ENCODE measurements at regions not wholly inside any gene's neighbourhood (a gene's known extent, or its start where the extent isn't known, plus 50 kb on each side); places are given as distances from the start of the nearest gene placed in this dataset.

GRCh38 chr15:70220490-70221096, 122.9 kb upstream of the TLE3 start:
- no peak for DNase-seq (ENCODE audit: low spot score)

DNA sequence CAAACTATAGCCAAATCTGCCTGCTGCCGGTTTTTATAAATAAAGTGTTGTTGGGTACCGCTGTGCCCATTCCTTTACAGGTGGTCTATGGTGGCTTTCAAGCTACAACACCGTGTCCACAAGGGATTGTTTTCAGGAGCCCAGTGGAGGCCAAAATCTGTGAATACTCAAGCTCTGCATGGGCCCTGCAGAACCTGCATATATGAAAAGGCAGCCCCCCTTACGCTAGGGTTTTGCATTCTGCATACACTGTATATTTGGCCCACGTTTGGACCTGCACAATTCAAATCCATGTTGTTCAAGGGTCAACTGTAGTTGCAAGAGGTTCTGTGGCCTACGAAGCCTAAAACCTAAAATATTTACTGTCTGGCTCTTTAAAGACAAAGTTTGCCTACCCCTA, 122.2 kb upstream of the TLE3 start:
- DNase-seq (ENCODE audit: low spot score), result no peak

DNA sequence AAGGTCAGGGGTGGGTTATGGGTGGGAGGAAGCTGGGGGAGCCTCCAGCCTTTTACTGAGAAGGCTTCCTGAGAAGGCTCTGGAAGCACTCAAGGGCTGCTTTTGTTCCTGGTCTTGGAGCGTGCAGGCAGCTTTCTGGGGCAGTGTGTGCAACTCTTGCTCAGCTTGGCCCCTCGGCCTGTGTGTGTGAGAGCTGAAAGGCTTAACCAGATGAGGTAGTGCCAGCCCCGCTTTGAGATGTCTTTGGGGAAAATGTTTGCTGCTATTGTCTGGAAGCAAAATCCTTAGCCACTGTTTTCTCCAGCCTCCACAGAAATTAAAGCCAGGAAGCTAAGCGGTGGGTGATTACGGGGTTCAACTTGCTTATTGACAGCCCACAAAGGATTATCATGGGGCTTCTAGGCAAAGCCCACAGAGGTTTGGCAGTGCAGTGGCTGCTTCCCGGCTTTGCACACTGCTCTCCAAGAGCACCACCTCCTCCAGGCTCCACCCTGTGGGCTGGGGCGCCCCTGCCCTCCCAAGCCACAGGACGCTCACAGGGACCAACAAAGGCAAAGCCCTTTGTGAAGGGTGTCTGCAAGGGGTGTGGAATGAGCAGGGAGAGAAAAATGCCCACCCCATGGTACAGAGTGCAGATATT, 121.7 kb upstream of the TLE3 start:
- no peak for DNase-seq (ENCODE audit: low spot score)

DNA sequence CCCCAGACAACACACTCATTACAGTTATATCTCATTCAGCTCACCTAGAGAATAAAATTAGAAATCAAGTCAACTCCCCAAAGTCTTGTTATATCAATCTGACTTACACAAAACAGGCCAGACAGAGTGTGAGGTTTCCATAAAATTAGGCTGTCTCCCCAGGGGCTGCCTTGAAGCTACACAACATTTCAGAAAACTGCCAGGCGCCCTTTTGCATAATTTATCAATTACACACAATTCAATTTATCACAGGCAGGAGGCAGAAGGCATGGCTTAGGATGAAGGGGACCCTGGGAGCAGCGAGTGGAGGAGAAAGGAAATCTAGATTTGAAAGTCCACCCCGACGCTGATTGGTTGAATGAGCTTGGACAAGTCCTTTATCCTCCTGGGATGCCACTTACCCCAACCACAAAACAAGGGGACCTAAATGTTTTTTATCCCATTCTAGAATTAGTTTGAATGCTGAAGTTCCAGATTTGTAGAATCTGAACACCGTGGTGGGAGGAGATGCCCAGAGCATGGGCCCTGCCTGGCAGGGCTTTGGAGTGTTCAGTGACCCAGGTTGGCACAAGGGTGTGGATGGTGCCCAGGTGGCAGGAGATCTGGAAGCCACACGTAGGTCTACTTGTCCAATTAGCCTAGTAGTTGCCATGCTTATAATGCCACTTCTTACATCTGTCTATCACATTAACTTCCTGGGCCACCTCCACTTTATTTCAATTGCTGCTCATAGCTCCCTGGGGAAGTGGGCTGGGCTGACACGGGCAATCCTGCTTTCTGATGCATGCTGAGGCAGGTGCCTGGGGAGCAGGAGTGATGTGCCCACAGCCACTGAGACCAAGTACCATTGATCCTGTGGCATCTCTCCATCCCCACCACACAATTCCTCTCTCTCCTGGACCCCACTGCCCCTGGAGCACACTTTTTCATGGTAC, 119.8 kb upstream of the TLE3 start:
- DNase-seq (ENCODE audit: low spot score), result no peak

DNA sequence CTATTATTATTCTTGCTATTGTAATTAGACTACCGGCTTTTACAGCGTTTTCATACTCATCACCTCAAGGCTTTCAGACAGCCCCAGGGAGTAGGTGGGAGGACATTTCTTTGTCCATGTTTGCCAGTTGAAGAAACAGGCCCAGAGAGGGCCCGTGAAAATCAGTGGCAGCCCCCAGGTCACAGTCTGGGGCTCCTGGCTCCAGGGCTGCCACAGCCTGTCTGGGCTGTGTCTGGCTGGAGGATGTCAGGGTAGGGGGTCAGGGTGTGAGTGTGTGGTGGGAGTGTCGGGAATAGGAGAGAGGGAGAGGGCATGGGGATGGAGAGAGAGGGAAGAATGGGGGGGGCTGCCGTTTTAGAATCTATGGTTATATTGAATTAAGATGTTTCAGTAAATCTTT, 118.2 kb upstream of the TLE3 start:
- no peak for DNase-seq (ENCODE audit: low spot score)

GRCh38 chr15:70214941-70215635, 117.4 kb upstream of the TLE3 start:
- DNase-seq (ENCODE audit: low spot score), result no peak

- no peak for DNase-seq (ENCODE audit: low spot score)
Measured at GRCh38 chr15:70214276-70214675, 116.6 kb upstream of the TLE3 start.

DNA sequence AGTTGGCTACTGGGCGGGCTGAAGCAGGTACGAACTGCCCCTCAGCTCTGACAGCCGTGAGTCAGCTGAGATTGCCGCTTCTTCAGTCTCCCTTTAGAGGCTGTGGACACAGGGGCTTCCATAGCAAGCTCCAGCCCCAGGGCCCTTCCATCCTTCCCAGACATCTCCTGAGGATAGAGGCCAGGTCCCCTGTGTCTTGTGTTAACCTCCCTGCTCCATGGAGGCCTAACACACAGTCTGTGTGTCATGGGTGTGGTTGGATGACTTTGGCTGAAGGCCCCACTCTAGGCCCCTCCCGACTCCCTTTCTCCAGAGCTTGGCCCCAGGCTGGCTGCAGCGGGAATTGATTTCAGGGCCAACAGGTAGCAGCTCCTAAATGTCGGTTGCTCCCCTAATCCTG, 116.1 kb upstream of the TLE3 start:
- no peak for DNase-seq (ENCODE audit: low spot score)

DNA sequence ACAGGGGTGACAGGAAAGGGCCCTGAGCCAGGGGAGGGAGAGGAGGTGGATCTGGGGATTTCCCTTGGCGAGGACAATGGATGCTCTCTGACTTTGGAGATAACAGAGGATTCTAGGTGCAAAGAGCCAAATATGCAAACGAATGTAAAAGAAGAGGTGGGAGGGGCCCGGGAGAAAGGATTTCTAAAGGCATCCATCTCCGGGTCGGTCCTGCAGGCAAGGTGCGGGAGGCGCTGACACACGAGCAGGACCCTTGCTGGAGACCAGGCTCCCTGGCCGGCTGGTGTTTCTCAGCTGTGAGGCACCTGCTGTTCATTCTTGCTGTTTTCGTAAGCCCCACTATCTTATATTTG, 115.2 kb upstream of the TLE3 start:
- no peak for DNase-seq (ENCODE audit: low spot score)

DNA sequence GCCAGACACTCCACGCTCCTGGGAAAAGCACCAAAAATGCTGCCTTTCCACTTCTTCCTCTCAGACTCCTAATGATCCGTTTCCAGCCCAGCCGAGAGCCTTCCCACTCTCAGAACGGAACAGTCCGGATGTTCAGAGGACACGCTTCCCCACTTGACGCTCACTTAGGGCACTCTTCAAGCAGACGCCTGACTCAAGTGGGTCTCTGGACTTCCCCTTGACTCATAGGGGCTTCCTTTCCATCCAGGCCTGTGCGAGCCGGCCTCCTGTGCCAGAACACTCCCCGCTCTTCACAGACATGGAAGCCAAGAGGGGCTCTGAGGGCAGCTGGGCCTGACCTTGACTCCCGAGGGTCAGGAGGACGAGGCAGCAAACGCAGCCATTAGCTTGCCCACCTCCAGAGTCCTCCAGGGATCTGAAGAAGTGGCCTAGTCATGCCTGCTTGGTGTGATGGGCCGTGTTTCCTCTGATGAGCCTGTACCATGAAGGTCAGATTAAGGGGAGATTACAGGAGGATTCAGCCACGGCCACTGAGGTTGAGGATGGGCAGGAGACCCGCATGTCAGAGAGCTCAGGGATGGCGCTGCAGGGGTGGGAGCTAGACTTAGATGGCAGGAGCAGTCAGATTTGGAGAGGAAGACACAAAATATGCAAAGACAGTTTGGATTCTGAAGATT, 114.7 kb upstream of the TLE3 start:
- DNase-seq (ENCODE audit: low spot score), result no peak

DNA sequence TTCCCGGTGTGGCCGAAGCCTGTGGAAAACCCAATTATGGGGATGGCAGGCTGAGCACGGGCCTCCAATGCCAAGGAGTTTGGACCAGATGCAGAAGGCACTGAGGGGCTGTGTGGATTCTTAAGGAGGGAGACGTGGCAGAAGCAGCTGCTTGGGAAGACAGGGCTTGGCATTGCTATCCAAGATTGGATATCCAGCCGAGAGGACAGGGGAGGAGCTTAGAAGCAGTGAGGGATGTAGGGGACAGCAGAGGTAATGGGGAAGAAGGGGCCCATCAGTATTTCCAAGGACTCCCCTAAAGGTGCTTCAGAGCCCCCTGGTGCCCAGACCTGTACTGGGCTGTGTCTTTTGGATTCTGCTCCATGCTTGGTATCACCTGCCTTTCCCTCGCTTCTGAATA, 112.8 kb upstream of the TLE3 start:
- DNase-seq (ENCODE audit: low spot score), result no peak

DNA sequence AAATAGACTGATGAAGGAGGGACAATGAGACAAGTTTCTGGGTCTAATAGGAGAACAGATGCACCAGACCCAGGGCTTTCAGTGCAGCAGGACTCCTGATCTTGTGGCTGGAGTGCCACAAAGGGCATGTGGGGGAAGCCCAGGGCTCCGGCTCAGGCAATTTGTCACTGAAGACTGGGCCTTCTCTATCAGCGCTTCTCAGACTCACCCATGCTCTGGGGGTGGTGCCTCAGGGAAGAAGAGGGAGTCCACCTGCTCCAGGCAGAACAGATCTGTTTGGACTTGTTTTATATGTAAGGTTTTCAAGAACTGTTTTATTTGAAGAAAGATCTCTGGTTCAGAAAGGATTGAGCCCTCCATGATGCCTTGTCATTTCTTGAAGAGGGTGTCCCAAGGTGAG, 112.4 kb upstream of the TLE3 start:
- no peak for DNase-seq (ENCODE audit: low spot score)

DNA sequence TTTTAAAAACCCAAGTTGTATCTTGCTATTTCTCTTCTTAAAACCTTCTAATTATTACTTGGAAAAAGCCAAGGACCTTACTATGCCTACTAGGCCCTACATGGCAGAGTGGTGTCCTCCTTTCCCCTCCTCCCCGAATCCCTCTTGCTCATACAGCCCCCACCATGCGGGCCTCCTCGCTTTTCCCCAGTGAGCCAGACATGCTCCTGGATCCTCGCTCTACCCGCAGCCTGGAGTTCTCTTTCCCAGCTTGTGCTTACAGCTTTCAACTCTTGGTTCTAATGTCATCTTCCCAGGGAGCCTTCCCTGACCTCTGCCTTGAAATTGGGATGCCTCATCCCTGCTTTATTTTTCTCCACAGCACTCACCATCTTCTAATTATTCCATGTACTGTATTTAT, 111.8 kb upstream of the TLE3 start:
- no peak for DNase-seq (ENCODE audit: low spot score)

DNA sequence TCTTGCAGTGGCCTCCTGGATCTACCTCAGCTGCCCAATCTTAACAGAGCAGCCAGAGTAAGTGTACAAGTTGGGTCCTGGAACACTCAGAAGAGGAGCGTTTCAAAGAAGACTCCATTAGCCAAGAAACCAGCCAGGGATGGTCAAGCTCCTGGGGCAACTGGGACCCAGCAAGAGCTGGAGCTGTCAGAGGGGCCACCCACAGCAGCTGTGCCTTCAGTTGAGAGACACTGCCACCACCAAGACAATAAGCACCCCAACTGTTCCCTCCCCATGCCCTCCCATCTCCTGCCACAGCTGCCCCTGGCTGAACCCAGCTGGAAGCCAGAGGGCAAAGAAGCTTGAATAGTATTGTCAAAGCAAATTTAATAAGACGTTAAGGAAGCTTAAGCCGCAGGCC, 110.6 kb upstream of the TLE3 start:
- DNase-seq (ENCODE audit: low spot score), result no peak

DNA sequence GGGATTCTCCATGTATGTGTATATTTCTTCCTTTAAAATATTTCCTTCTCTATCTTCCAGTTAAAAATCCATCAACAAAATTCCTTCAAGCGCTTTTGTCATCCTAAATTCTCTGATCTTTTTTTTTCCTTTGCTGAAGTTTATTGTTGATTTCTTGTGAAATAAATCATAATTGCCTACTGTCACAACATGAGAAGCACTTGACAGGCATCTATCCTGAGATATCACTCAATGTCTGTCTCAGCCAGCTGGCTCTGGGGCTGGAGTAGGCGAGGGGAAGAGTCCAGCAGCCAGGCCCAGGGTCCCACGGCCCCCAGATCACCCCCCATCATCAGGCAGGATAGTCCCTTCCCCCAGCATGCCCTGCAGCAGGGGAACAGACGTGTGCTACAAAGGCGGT, 109.0 kb upstream of the TLE3 start:
- no peak for DNase-seq (ENCODE audit: low spot score)

- DNase-seq (ENCODE audit: low spot score), result no peak
Measured at GRCh38 chr15:70204652-70205051, 106.9 kb upstream of the TLE3 start.

DNA sequence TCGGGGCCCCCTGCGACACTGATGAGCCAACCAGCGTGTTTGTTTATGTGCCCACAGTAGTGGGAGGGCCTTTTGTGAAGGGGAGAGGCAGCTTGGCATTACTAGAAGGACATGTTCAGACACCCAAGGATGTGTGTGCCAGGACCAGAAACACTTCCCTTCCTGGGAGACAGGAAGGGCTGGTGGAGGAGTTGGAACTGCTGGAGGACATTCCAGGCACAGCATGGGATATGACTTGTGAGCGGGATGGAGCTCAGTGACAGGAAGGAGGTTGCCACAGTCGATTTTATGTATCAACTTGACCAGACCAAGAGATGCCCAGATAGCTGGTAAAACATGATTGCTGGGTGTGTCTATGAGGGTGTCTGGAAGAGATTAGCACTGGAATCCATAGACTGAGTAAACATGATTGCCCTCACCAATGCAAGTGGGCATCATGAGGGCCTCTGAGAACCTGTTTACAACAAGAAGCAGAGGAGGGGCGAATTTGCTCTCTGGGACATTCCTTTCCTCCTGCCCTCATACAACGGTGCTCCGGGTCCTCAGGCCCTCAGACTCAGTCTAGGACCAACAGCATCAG, 106.4 kb upstream of the TLE3 start:
- no peak for DNase-seq (ENCODE audit: low spot score)

DNA sequence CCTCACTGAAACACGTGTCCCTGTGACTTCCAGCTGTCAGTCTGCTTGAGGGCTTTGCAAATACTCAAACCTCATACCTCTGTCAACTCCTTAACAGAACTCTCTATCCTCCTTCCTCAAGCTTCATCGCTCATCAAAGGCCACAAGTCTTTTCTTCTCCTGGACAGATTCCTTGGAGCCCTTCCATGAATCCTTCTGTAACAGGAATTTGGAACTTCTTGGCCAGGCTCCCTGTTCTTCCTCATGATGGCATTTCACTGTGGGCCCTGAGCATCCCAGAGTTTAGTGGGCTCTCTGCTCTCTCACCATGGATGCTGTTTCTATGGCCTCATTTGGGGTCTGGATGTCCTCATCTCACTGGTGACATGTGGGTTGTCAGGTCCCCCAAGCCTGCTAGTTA, 105.0 kb upstream of the TLE3 start:
- DNase-seq (ENCODE audit: low spot score), result no peak

GRCh38 chr15:70201425-70201775, 103.7 kb upstream of the TLE3 start:
- DNase-seq (ENCODE audit: low spot score), result no peak

DNA sequence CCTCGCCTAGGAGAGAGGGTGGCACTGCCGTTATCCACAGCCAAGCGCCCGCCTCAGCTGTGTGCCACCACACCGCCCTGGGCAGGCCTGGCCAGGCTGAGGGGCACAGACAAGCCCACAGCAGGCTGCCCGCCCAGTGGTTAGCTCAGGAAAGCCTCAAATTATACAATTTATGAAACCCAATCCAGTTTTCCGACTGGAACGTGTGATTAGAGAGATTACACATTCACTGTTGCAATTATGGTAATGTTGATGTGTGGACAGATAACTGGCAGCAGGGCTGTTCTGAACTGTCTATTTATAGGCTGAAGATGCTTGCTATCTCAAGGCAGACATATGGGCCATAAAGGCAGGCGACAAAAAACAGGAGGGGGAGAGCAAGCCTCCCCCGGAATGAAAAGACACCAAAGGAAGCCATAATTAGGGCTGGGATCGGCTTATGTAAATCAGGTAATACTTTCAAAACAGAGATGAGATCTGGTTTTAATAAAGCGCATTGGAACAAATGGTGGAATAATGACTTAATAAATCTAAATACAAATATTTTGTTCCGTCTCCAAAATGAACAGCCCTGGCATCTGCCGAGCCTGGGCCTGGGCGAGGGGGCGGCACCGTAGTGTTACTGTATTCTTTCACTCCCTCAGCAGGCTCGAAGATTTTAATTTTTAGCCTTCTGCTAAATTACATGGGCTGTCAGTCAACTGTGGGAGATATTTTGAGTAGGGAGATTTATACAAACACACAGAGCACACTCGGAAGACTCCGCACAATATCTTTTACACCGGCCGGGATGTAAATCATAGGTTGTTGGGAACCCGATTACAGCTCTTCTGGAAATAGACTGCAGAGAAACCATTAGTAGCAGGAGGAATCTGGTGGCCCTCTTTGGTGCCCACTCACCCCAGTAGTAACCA, 103.1 kb upstream of the TLE3 start:
- no peak for DNase-seq (ENCODE audit: low spot score)
